Tibial nerve (tissue), 4 donors: ENCODE measurements at regions not wholly inside any gene's neighbourhood (a gene's known extent, or its start where the extent isn't known, plus 50 kb on each side); places are given as distances from the start of the nearest gene placed in this dataset.

ENCODE experiments used
- DNase-seq, 2 donors: peaks; one replicate each; pipeline ENCODE4 v3.0.0-alpha.2; 2019; ENCODE audit warnings: low spot score in 2 of 2
- H3K27ac ChIP-seq, 4 donors: fragments of 200-600 bp; sonication (generic) in 3 of 4; one replicate each; pipeline ENCODE4 v1.5.1; 2017 to 2019; ENCODE audit warnings: mild to moderate bottlenecking in 1 of 4
- H3K27me3 ChIP-seq, 2 donors: fragments of 200-600 bp; sonication (generic) in 1 of 2; one replicate each; pipeline versions ENCODE4 v1.5.1 to v1.6.0; 2017 to 2019
- H3K36me3 ChIP-seq, 3 donors: fragments of 200-600 bp; sonication (generic); one replicate each; pipeline ENCODE4 v1.5.1; 2018 to 2019
- H3K4me1 ChIP-seq, 4 donors: fragments of 200-600 bp; sonication (generic) in 3 of 4; one replicate each; pipeline ENCODE4 v1.5.1; 2017 to 2019
- H3K4me3 ChIP-seq, 4 donors: fragments of 200-600 bp; sonication (generic) in 3 of 4; one replicate each; pipeline ENCODE4 v1.5.1; 2017 to 2019; ENCODE audit warnings: mild to moderate bottlenecking in 1 of 4, moderate library complexity in 1 of 4
- H3K9me3 ChIP-seq, 4 donors: fragments of 200-600 bp; sonication (generic) in 3 of 4; one replicate each; pipeline ENCODE4 v1.5.1; 2017 to 2019
- CTCF ChIP-seq, 5 experiments: fragments of 200-600 bp in 3 of 5; fragments of 450-650 bp in 2 of 5; sonication (generic) in 3 of 5; IDR thresholded peaks; one replicate each; pipeline ENCODE4 v1.5.1; 2016 to 2019; ENCODE audit warnings: antibody characterized with exemption in 5 of 5, mild to moderate bottlenecking in 3 of 5, moderate library complexity in 2 of 5
- EP300 ChIP-seq, 2 donors: sonication (generic); formaldehyde crosslinking; IDR thresholded peaks; one replicate each; pipeline ENCODE4 v1.6.1; 2017; ENCODE audit warnings: antibody characterized with exemption in 2 of 2, mild to moderate bottlenecking in 1 of 2
- POLR2A ChIP-seq, 2 donors: fragments of 450-650 bp; IDR thresholded peaks; one replicate each; pipeline ENCODE4 v1.6.1; 2017; ENCODE audit warnings: antibody characterized with exemption in 2 of 2, mild to moderate bottlenecking in 2 of 2, moderate library complexity in 2 of 2
- WGBS, 2 donors: methylation state at CpG; one replicate each; pipeline ENCODE4 v1.1.5; 2018; 5-methylcytosine and 5-hydroxymethylcytosine counted together

- no peak overlapping the region for H3K27ac ChIP-seq
- WGBS, 2 donors = 80 to 84% methylated on average over 2 of the region's 2 CpGs
- no peaks in the 10 kb centered on the region for H3K4me1 ChIP-seq
- no peak overlapping the region for H3K4me3 ChIP-seq
- no peaks in the 10 kb centered on the region for H3K27me3 ChIP-seq
- no peaks in the 10 kb centered on the region for H3K36me3 ChIP-seq
- DNase-seq = no peak
- no peak for TF ChIP-seq EP300 (IDR thresholded peaks at IDR 0.05)
- H3K9me3 ChIP-seq = no peaks in the 10 kb centered on the region
Measured at GRCh38 chr12:13870255-13870654, 111.1 kb downstream of the GRIN2B start.

GRCh38 chr12:13864081-13864673 lies 117.2 kb downstream of the GRIN2B start:
- Histone ChIP-seq H3K9me3 (no peaks in the 10 kb centered on the region), H3K36me3 (no peaks in the 10 kb centered on the region), H3K4me1 (peaks cover 0 to 5% (median 0%) of the 10 kb centered on the region in 4 donors), H3K4me3 (no peak overlapping the region), H3K27me3 (no peaks in the 10 kb centered on the region), H3K27ac (no peak overlapping the region)
- TF ChIP-seq EP300 (IDR thresholded peaks at IDR 0.05) (no peak), CTCF (IDR thresholded peaks at IDR 0.05) (peak; percentile 67 to 85 (median 81)), POLR2A (IDR thresholded peaks at IDR 0.05) (no peak)
- 15 to 17% methylated on average over 9 of the region's 9 CpGs for WGBS, 2 donors
- DNase-seq = peak; percentile 27 to 46

- H3K27me3 ChIP-seq = no peaks in the 10 kb centered on the region
- WGBS, 2 donors = 78% methylated on average over 5 of the region's 5 CpGs
- H3K9me3 ChIP-seq = no peaks in the 10 kb centered on the region
- no peak for DNase-seq
- TF ChIP-seq POLR2A (IDR thresholded peaks at IDR 0.05) (no peak), CTCF (IDR thresholded peaks at IDR 0.05) (no peak), EP300 (IDR thresholded peaks at IDR 0.05) (no peak)
- H3K4me1 ChIP-seq = no peaks in the 10 kb centered on the region
- no peak overlapping the region for H3K4me3 ChIP-seq
- H3K36me3 ChIP-seq = no peaks in the 10 kb centered on the region
- no peak overlapping the region for H3K27ac ChIP-seq
Measured at GRCh38 chr12:13857750-13858149, 123.7 kb downstream of the GRIN2B start.

GRCh38 chr12:13853471-13853870 lies 127.9 kb downstream of the GRIN2B start:
- H3K4me1 ChIP-seq = no peaks in the 10 kb centered on the region
- H3K36me3 ChIP-seq = no peaks in the 10 kb centered on the region
- TF ChIP-seq CTCF (IDR thresholded peaks at IDR 0.05) (no peak), POLR2A (IDR thresholded peaks at IDR 0.05) (no peak)
- no peak overlapping the region for H3K27ac ChIP-seq
- H3K27me3 ChIP-seq = no peaks in the 10 kb centered on the region
- DNase-seq = no peak
- no peak overlapping the region for H3K4me3 ChIP-seq
- no peaks in the 10 kb centered on the region for H3K9me3 ChIP-seq
- WGBS, 2 donors = 93 to 96% methylated on average over 3 of the region's 3 CpGs

- H3K36me3 ChIP-seq = no peaks in the 10 kb centered on the region
- no peak for DNase-seq
Measured at GRCh38 chr12:13851828-13852227, 129.6 kb downstream of the GRIN2B start.

GRCh38 chr12:13849456-13849855 lies 131.9 kb downstream of the GRIN2B start:
- H3K9me3 ChIP-seq = no peaks in the 10 kb centered on the region

More at GRCh38 chr12:13851828-13852227, 129.6 kb downstream of the GRIN2B start:
- Histone ChIP-seq H3K9me3 (no peaks in the 10 kb centered on the region), H3K27me3 (no peaks in the 10 kb centered on the region), H3K4me1 (no peaks in the 10 kb centered on the region), H3K4me3 (no peak overlapping the region), H3K27ac (no peak overlapping the region)
- no peak for TF ChIP-seq POLR2A (IDR thresholded peaks at IDR 0.05)
- WGBS, 2 donors = 21% methylated on average over 3 of the region's 3 CpGs

More at GRCh38 chr12:13849456-13849855, 131.9 kb downstream of the GRIN2B start:
- Histone ChIP-seq H3K36me3 (no peaks in the 10 kb centered on the region), H3K4me3 (no peak overlapping the region), H3K27ac (no peak overlapping the region), H3K4me1 (no peaks in the 10 kb centered on the region), H3K27me3 (no peaks in the 10 kb centered on the region)
- DNase-seq = no peak
- 51 to 52% methylated on average over 3 of the region's 3 CpGs for WGBS, 2 donors
- TF ChIP-seq POLR2A (IDR thresholded peaks at IDR 0.05) (no peak), EP300 (IDR thresholded peaks at IDR 0.05) (no peak), CTCF (IDR thresholded peaks at IDR 0.05) (no peak)
